ENCODE measurements at regions not wholly inside any gene's neighbourhood (a gene's known extent, or its start where the extent isn't known, plus 50 kb on each side); places are given as distances from the start of the nearest gene placed in this dataset.

DNA sequence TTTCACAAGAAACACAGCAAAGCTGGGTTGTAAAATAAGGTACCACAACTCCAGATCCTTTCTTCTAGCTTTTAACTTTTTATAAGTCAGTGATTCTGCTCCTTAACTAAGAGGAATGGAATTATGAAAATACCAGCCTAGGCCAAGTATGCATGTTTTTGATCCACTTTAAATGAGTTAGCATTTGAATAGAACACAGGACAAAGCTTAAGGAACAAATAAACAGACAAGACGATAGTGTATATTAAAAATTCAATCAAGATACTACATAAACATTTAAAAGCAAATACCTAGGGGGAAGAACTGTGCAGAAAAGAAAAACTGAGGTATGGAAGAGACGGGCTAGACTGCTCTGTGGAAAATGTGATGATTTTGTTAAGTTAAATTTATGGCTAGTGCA, 200.7 kb downstream of the LURAP1L start:
- in situ Hi-C loops (cut with MboI): no loop called here
- 49 to 54% methylated on average over 2 of the region's 2 CpGs for WGBS, 2 experiments (ENCODE audit: low coverage in 1 of 2, low lambda C conversion rate in 2 of 2, missing lambda C conversion rate in 2 of 2)

DNA sequence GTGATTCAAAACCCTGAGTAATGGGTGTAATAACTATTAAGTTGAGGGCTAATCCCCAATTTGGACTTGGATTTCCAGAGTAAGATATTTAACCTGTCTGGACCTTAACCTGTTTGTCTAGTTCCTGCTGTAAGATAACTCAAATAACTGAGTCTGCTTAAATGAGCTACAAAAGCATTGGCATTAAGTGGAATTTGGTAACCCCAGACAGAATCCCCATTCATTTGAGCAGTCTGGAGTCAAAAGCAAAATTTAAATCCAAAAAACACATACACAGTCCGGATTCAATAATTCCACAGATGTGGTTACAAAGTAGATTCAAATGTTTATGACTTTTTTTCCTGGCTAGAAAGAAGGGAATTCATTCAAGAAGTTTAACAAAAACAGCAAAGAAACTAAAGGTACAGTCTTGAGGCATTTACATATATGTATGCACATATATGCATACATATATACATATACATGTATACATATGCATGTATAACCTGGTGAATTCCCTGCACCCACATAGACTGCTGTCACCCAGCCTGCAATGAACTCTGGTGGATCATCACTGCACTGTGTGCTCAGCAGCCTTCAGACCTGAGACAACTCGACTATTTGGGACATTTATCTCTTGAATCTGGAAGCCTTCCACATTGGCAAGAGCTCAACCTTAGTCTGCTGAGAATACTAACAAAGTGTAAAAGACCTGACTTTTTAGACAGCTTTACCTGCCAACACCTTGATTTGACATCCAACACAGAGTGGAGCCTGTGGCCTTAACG, 205.4 kb downstream of the LURAP1L start:
- Histone ChIP-seq H3K79me2 (ENCODE audit: insufficient read depth) (no peaks in the 10 kb centered on the region), H2AFZ (no peak overlapping the region), H4K20me1 (ENCODE audit: insufficient read depth) (no peaks in the 10 kb centered on the region), H3F3A (ENCODE audit: insufficient read depth) (no peaks in the 10 kb centered on the region), H3K9me3 (ENCODE audit: low read depth) (no peaks in the 10 kb centered on the region), H3K27ac (no peak overlapping the region), H3K4me1 (ENCODE audit: insufficient read depth) (no peaks in the 10 kb centered on the region), H3K27me3 (replicated peaks; ENCODE audit: insufficient read depth) (no peaks in the 10 kb centered on the region), H3K4me2 (ENCODE audit: unreplicated experiment) (no peak overlapping the region), H3K9me2 (ENCODE audit: insufficient read depth) (no peaks in the 10 kb centered on the region), H3K4me3 (no peak overlapping the region), H3K9ac (no peak overlapping the region), H3K36me3 (ENCODE audit: low read depth) (no peaks in the 10 kb centered on the region)
- in situ Hi-C loops (cut with MboI): no loop called here
- TF ChIP-seq EZH2 (IDR thresholded peaks at IDR 0.05; ENCODE audit: insufficient read depth, poor library complexity, severe bottlenecking) (no peak), EZH2phosphoT487 (IDR thresholded peaks at IDR 0.05; ENCODE audit: insufficient read depth, low read depth) (no peak)
- no peak for DNase-seq
- 14 to 24% methylated on average over 3 of the region's 3 CpGs for WGBS, 2 experiments (ENCODE audit: low coverage in 1 of 2, low lambda C conversion rate in 2 of 2, missing lambda C conversion rate in 2 of 2)

More for the DNA sequence above, 200.7 kb downstream of the LURAP1L start:
- TF ChIP-seq EZH2 (IDR thresholded peaks at IDR 0.05; ENCODE audit: insufficient read depth, poor library complexity, severe bottlenecking): no peak
- no peak for TF ChIP-seq EZH2phosphoT487 (IDR thresholded peaks at IDR 0.05; ENCODE audit: insufficient read depth, low read depth)
- no peaks in the 10 kb centered on the region for H3K36me3 ChIP-seq (ENCODE audit: low read depth)
- no peak overlapping the region for H3K9ac ChIP-seq
- no peaks in the 10 kb centered on the region for H3K9me2 ChIP-seq (ENCODE audit: insufficient read depth)
- H3K4me2 ChIP-seq (ENCODE audit: unreplicated experiment): no peak overlapping the region
- no peak overlapping the region for H3K4me3 ChIP-seq
- H3F3A ChIP-seq (ENCODE audit: insufficient read depth): no peaks in the 10 kb centered on the region
- no peak overlapping the region for H3K27ac ChIP-seq
- no peaks in the 10 kb centered on the region for H3K79me2 ChIP-seq (ENCODE audit: insufficient read depth)
- no peak overlapping the region for H2AFZ ChIP-seq
- H3K9me3 ChIP-seq (ENCODE audit: low read depth): no peaks in the 10 kb centered on the region
- no peaks in the 10 kb centered on the region for H3K4me1 ChIP-seq (ENCODE audit: insufficient read depth)
- no peaks in the 10 kb centered on the region for H3K27me3 ChIP-seq (replicated peaks; ENCODE audit: insufficient read depth)
- DNase-seq: no peak
- H4K20me1 ChIP-seq (ENCODE audit: insufficient read depth): no peaks in the 10 kb centered on the region

- no peaks in the 10 kb centered on the region for H3K9me2 ChIP-seq (ENCODE audit: insufficient read depth)
- no peaks in the 10 kb centered on the region for H3K9me3 ChIP-seq (ENCODE audit: low read depth)
- no peaks in the 10 kb centered on the region for H3K79me2 ChIP-seq (ENCODE audit: insufficient read depth)
- TF ChIP-seq EZH2 (IDR thresholded peaks at IDR 0.05; ENCODE audit: insufficient read depth, poor library complexity, severe bottlenecking) (no peak), EZH2phosphoT487 (IDR thresholded peaks at IDR 0.05; ENCODE audit: insufficient read depth, low read depth) (no peak)
- H3K4me1 ChIP-seq (ENCODE audit: insufficient read depth): no peaks in the 10 kb centered on the region
- H3K9ac ChIP-seq: no peak overlapping the region
- H2AFZ ChIP-seq: no peak overlapping the region
- no peak overlapping the region for H3K4me3 ChIP-seq
- no peak overlapping the region for H3K27ac ChIP-seq
- H3F3A ChIP-seq (ENCODE audit: insufficient read depth): no peaks in the 10 kb centered on the region
- H3K27me3 ChIP-seq (replicated peaks; ENCODE audit: insufficient read depth): no peaks in the 10 kb centered on the region
- 57 to 59% methylated on average over 1 of the region's 1 CpG for WGBS, 2 experiments (ENCODE audit: low coverage in 1 of 2, low lambda C conversion rate in 2 of 2, missing lambda C conversion rate in 2 of 2)
- H4K20me1 ChIP-seq (ENCODE audit: insufficient read depth): no peaks in the 10 kb centered on the region
- no peak for DNase-seq
- in situ Hi-C loops (cut with MboI): no loop called here
- H3K36me3 ChIP-seq (ENCODE audit: low read depth): no peaks in the 10 kb centered on the region
- H3K4me2 ChIP-seq (ENCODE audit: unreplicated experiment): no peak overlapping the region
Observed at GRCh38 chr9:12988258-12988657, 213.4 kb downstream of the LURAP1L start.

GRCh38 chr9:12989669-12990068, 214.8 kb downstream of the LURAP1L start:
- Histone ChIP-seq H3K4me2 (ENCODE audit: unreplicated experiment) (no peak overlapping the region), H3K27me3 (replicated peaks; ENCODE audit: insufficient read depth) (no peaks in the 10 kb centered on the region), H3K36me3 (ENCODE audit: low read depth) (no peaks in the 10 kb centered on the region), H3K9ac (no peak overlapping the region), H2AFZ (no peak overlapping the region), H3K4me3 (no peak overlapping the region), H3K9me2 (ENCODE audit: insufficient read depth) (no peaks in the 10 kb centered on the region), H3K27ac (no peak overlapping the region), H3F3A (ENCODE audit: insufficient read depth) (no peaks in the 10 kb centered on the region), H3K79me2 (ENCODE audit: insufficient read depth) (no peaks in the 10 kb centered on the region), H3K9me3 (ENCODE audit: low read depth) (no peaks in the 10 kb centered on the region), H3K4me1 (ENCODE audit: insufficient read depth) (no peaks in the 10 kb centered on the region), H4K20me1 (ENCODE audit: insufficient read depth) (no peaks in the 10 kb centered on the region)
- TF ChIP-seq EZH2phosphoT487 (IDR thresholded peaks at IDR 0.05; ENCODE audit: insufficient read depth, low read depth): no peak
- TF ChIP-seq EZH2 (IDR thresholded peaks at IDR 0.05; ENCODE audit: insufficient read depth, poor library complexity, severe bottlenecking): no peak
- no peak for DNase-seq
- in situ Hi-C loops (cut with MboI): no loop called here
